Neural cell (in vitro differentiated cells): ENCODE measurements at regions not wholly inside any gene's neighbourhood (a gene's known extent, or its start where the extent isn't known, plus 50 kb on each side); places are given as distances from the start of the nearest gene placed in this dataset.

ENCODE experiments used
- EP300 ChIP-seq: fragments of 450-650 bp; conservative IDR thresholded peaks from 2 replicates; pipeline ENCODE4 v1.6.1; 2014; ENCODE audit warnings: antibody characterized with exemption, mild to moderate bottlenecking, moderate library complexity; ENCODE audit not compliant: poor library complexity, severe bottlenecking
- EZH2 ChIP-seq: fragments of 200-600, 300-800 bp; shearing (Covaris generic), sonication (generic); IDR thresholded peaks from 2 replicates; pipeline ENCODE4 v1.6.1; 2014; ENCODE audit warnings: antibody characterized with exemption, low read length, borderline replicate concordance, mild to moderate bottlenecking; ENCODE audit not compliant: insufficient read depth, poor library complexity, severe bottlenecking
- POLR2AphosphoS5 ChIP-seq: IDR thresholded peaks from 2 replicates; pipeline ENCODE4 v1.6.1; 2012
- RAD21 ChIP-seq: fragments of 450-650 bp; conservative IDR thresholded peaks from 2 replicates; pipeline ENCODE4 v1.6.1; 2014; ENCODE audit warnings: antibody characterized with exemption, mild to moderate bottlenecking, moderate library complexity
- SMC3 ChIP-seq: fragments of 450-650 bp; conservative IDR thresholded peaks from 2 replicates; pipeline ENCODE4 v1.6.1; 2014; ENCODE audit warnings: antibody characterized with exemption, mild to moderate bottlenecking, moderate library complexity; ENCODE audit not compliant: poor library complexity
- TAF1 ChIP-seq: IDR thresholded peaks from 2 replicates; pipeline ENCODE4 v1.6.1; 2012; ENCODE audit warnings: low read depth
- TF ChIP-seq, protein P1 (sequence below): fragments of 450-650 bp; IDR thresholded peaks from 2 replicates; pipeline ENCODE4 v1.5.1; 2014; ENCODE audit warnings: antibody characterized with exemption, mild to moderate bottlenecking, moderate library complexity; ENCODE audit not compliant: poor library complexity, severe bottlenecking
- TF ChIP-seq, protein P2 (sequence below): IDR thresholded peaks from 2 replicates; pipeline ENCODE4 v1.6.1; 2012; ENCODE audit warnings: borderline replicate concordance

GRCh38 chr1:4062560-4062959 is 162.5 kb upstream of the C1orf174 start:
- TF ChIP-seq, protein P1, sequence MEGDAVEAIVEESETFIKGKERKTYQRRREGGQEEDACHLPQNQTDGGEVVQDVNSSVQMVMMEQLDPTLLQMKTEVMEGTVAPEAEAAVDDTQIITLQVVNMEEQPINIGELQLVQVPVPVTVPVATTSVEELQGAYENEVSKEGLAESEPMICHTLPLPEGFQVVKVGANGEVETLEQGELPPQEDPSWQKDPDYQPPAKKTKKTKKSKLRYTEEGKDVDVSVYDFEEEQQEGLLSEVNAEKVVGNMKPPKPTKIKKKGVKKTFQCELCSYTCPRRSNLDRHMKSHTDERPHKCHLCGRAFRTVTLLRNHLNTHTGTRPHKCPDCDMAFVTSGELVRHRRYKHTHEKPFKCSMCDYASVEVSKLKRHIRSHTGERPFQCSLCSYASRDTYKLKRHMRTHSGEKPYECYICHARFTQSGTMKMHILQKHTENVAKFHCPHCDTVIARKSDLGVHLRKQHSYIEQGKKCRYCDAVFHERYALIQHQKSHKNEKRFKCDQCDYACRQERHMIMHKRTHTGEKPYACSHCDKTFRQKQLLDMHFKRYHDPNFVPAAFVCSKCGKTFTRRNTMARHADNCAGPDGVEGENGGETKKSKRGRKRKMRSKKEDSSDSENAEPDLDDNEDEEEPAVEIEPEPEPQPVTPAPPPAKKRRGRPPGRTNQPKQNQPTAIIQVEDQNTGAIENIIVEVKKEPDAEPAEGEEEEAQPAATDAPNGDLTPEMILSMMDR = no peak
- TF ChIP-seq POLR2AphosphoS5 (no peak), SMC3 (no peak), EP300 (no peak), TAF1 (no peak), EZH2 (no peak), RAD21 (no peak)
- TF ChIP-seq, protein P2, sequence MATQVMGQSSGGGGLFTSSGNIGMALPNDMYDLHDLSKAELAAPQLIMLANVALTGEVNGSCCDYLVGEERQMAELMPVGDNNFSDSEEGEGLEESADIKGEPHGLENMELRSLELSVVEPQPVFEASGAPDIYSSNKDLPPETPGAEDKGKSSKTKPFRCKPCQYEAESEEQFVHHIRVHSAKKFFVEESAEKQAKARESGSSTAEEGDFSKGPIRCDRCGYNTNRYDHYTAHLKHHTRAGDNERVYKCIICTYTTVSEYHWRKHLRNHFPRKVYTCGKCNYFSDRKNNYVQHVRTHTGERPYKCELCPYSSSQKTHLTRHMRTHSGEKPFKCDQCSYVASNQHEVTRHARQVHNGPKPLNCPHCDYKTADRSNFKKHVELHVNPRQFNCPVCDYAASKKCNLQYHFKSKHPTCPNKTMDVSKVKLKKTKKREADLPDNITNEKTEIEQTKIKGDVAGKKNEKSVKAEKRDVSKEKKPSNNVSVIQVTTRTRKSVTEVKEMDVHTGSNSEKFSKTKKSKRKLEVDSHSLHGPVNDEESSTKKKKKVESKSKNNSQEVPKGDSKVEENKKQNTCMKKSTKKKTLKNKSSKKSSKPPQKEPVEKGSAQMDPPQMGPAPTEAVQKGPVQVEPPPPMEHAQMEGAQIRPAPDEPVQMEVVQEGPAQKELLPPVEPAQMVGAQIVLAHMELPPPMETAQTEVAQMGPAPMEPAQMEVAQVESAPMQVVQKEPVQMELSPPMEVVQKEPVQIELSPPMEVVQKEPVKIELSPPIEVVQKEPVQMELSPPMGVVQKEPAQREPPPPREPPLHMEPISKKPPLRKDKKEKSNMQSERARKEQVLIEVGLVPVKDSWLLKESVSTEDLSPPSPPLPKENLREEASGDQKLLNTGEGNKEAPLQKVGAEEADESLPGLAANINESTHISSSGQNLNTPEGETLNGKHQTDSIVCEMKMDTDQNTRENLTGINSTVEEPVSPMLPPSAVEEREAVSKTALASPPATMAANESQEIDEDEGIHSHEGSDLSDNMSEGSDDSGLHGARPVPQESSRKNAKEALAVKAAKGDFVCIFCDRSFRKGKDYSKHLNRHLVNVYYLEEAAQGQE = no peak
